ENCODE measurements at regions not wholly inside any gene's neighbourhood (a gene's known extent, or its start where the extent isn't known, plus 50 kb on each side); places are given as distances from the start of the nearest gene placed in this dataset.

- no peak overlapping the region for H3K27ac Mint-ChIP-seq
- H3K4me1 ChIP-seq (ENCODE audit: control insufficient read depth, insufficient read depth, low read length): no peaks in the 10 kb centered on the region
- no peaks in the 10 kb centered on the region for H3K36me3 ChIP-seq (ENCODE audit: control insufficient read depth, insufficient read depth, low read length)
- no peak overlapping the region for H3K4me3 ChIP-seq (ENCODE audit: low read length)
- no peak overlapping the region for H3K4me3 Mint-ChIP-seq
- no peaks in the 10 kb centered on the region for H3K36me3 Mint-ChIP-seq (ENCODE audit: low read depth)
- H3K9me3 Mint-ChIP-seq: peaks cover 7% of the 10 kb centered on the region
- H3K9ac ChIP-seq (ENCODE audit: extremely low read depth, low read length, poor library complexity, severe bottlenecking): no peak overlapping the region
- peaks cover 6% of the 10 kb centered on the region for H3K9me3 ChIP-seq (ENCODE audit: control insufficient read depth, low read length)
- 86 to 90% methylated on average over 5 to 9 of the region's 9 CpGs for WGBS, 2 experiments (ENCODE audit: insufficient coverage in 1 of 2, insufficient read length in 1 of 2)
- H3K27ac ChIP-seq (ENCODE audit: low read depth, low read length): no peak overlapping the region
- no peak for TF ChIP-seq CTCF (conservative IDR thresholded peaks at IDR 0.05)
- peaks cover 15% of the 10 kb centered on the region for H3K4me1 Mint-ChIP-seq
- H3K27me3 Mint-ChIP-seq (ENCODE audit: insufficient read depth): peaks cover 17% of the 10 kb centered on the region
- H3K27me3 ChIP-seq (ENCODE audit: control insufficient read depth, insufficient read depth, low read length, poor library complexity, severe bottlenecking): no peaks in the 10 kb centered on the region
- DNase-seq: no peak
Observed at GRCh38 chr10:6755781-6756460, 175.8 kb upstream of the PRKCQ start.

- no peak overlapping the region for H3K4me3 ChIP-seq (ENCODE audit: low read length)
Observed at GRCh38 chr10:6753644-6754043, 173.6 kb upstream of the PRKCQ start.

GRCh38 chr10:6751363-6751762 is 171.3 kb upstream of the PRKCQ start:
- Histone ChIP-seq H3K27ac (ENCODE audit: low read depth, low read length) (no peak overlapping the region), H3K4me3 (ENCODE audit: low read length) (no peak overlapping the region), H3K36me3 (ENCODE audit: control insufficient read depth, insufficient read depth, low read length) (no peaks in the 10 kb centered on the region), H3K27me3 (ENCODE audit: control insufficient read depth, insufficient read depth, low read length, poor library complexity, severe bottlenecking) (no peaks in the 10 kb centered on the region), H3K4me1 (ENCODE audit: control insufficient read depth, insufficient read depth, low read length) (no peaks in the 10 kb centered on the region), H3K9me3 (ENCODE audit: control insufficient read depth, low read length) (no peaks in the 10 kb centered on the region), H3K9ac (ENCODE audit: extremely low read depth, low read length, poor library complexity, severe bottlenecking) (no peak overlapping the region)
- DNase-seq: no peak
- Mint-ChIP-seq H3K9me3 (no peaks in the 10 kb centered on the region), H3K4me3 (no peak overlapping the region), H3K27me3 (ENCODE audit: insufficient read depth) (peaks cover 4% of the 10 kb centered on the region), H3K4me1 (peaks cover 13% of the 10 kb centered on the region), H3K36me3 (ENCODE audit: low read depth) (no peaks in the 10 kb centered on the region), H3K27ac (no peak overlapping the region)
- no peak for TF ChIP-seq CTCF (conservative IDR thresholded peaks at IDR 0.05)
- WGBS, 2 experiments (ENCODE audit: insufficient coverage in 1 of 2, insufficient read length in 1 of 2): 89% methylated on average over 4 of the region's 4 CpGs; no CpG with 5 or more reads in 1 of the 2 experiments

More at GRCh38 chr10:6753644-6754043, 173.6 kb upstream of the PRKCQ start:
- Mint-ChIP-seq H3K9me3 (no peaks in the 10 kb centered on the region), H3K36me3 (ENCODE audit: low read depth) (no peaks in the 10 kb centered on the region), H3K4me1 (peaks cover 15% of the 10 kb centered on the region), H3K27me3 (ENCODE audit: insufficient read depth) (peaks cover 13% of the 10 kb centered on the region), H3K27ac (no peak overlapping the region), H3K4me3 (no peak overlapping the region)
- no peaks in the 10 kb centered on the region for H3K27me3 ChIP-seq (ENCODE audit: control insufficient read depth, insufficient read depth, low read length, poor library complexity, severe bottlenecking)
- no peaks in the 10 kb centered on the region for H3K9me3 ChIP-seq (ENCODE audit: control insufficient read depth, low read length)
- no peak overlapping the region for H3K9ac ChIP-seq (ENCODE audit: extremely low read depth, low read length, poor library complexity, severe bottlenecking)
- DNase-seq: peak; percentile 81
- TF ChIP-seq CTCF (conservative IDR thresholded peaks at IDR 0.05): peak; percentile 57
- WGBS, 2 experiments (ENCODE audit: insufficient coverage in 1 of 2, insufficient read length in 1 of 2): 37 to 59% methylated on average over 6 to 10 of the region's 10 CpGs
- no peaks in the 10 kb centered on the region for H3K4me1 ChIP-seq (ENCODE audit: control insufficient read depth, insufficient read depth, low read length)
- no peak overlapping the region for H3K27ac ChIP-seq (ENCODE audit: low read depth, low read length)
- no peaks in the 10 kb centered on the region for H3K36me3 ChIP-seq (ENCODE audit: control insufficient read depth, insufficient read depth, low read length)

Measured in endodermal cell (in vitro differentiated cells).